ENCODE measurements at regions not wholly inside any gene's neighbourhood (a gene's known extent, or its start where the extent isn't known, plus 50 kb on each side); places are given as distances from the start of the nearest gene placed in this dataset.
A peak's percentile ranks its signal among the peaks of the same experiment; 100 is the strongest.

DNA sequence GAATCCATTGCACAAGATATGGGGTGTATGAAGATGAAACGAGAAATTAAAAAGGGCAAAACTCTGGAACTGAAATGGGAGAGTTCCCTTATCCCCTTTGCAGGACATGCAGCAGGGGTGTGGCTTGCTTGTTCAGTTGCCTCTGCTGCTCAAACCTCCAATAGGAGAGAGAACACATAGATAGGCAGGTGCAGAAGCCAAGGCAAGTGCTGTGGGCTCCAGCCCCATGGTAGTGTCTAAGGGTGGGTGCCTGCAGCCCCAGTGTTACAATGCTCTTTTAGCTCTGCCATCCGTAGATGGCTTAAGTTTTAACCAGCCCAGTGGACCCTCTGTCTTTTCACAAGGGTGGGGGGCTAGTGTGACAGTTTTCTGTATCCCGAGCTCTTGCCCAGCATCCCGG, 69.7 kb downstream of the CMAS start:
- TF ChIP-seq, protein P1, sequence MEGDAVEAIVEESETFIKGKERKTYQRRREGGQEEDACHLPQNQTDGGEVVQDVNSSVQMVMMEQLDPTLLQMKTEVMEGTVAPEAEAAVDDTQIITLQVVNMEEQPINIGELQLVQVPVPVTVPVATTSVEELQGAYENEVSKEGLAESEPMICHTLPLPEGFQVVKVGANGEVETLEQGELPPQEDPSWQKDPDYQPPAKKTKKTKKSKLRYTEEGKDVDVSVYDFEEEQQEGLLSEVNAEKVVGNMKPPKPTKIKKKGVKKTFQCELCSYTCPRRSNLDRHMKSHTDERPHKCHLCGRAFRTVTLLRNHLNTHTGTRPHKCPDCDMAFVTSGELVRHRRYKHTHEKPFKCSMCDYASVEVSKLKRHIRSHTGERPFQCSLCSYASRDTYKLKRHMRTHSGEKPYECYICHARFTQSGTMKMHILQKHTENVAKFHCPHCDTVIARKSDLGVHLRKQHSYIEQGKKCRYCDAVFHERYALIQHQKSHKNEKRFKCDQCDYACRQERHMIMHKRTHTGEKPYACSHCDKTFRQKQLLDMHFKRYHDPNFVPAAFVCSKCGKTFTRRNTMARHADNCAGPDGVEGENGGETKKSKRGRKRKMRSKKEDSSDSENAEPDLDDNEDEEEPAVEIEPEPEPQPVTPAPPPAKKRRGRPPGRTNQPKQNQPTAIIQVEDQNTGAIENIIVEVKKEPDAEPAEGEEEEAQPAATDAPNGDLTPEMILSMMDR (IDR thresholded peaks at IDR 0.05), result no peak
- Mint-ChIP-seq H3K9me3 (ENCODE audit: low read depth) (no peaks in the 10 kb centered on the region), H3K4me1 (ENCODE audit: low read depth) (no peaks in the 10 kb centered on the region), H3K36me3 (ENCODE audit: low read depth) (peaks cover 3% of the 10 kb centered on the region), H3K4me3 (ENCODE audit: unreplicated experiment) (no peak overlapping the region), H3K27ac (ENCODE audit: unreplicated experiment) (no peak overlapping the region), H3K27me3 (ENCODE audit: low read depth) (peaks cover 34% of the 10 kb centered on the region)
- no peak for DNase-seq (ENCODE audit: low spot score)

GRCh38 chr12:22116376-22116775, 70.4 kb downstream of the CMAS start:
- Mint-ChIP-seq H3K27ac (ENCODE audit: unreplicated experiment) (no peak overlapping the region), H3K27me3 (ENCODE audit: low read depth) (peaks cover 34% of the 10 kb centered on the region), H3K4me3 (ENCODE audit: unreplicated experiment) (no peak overlapping the region), H3K4me1 (ENCODE audit: low read depth) (no peaks in the 10 kb centered on the region), H3K36me3 (ENCODE audit: low read depth) (peaks cover 3% of the 10 kb centered on the region), H3K9me3 (ENCODE audit: low read depth) (no peaks in the 10 kb centered on the region)
- DNase-seq (ENCODE audit: low spot score), result no peak
- TF ChIP-seq, protein P1 (IDR thresholded peaks at IDR 0.05), result no peak

DNA sequence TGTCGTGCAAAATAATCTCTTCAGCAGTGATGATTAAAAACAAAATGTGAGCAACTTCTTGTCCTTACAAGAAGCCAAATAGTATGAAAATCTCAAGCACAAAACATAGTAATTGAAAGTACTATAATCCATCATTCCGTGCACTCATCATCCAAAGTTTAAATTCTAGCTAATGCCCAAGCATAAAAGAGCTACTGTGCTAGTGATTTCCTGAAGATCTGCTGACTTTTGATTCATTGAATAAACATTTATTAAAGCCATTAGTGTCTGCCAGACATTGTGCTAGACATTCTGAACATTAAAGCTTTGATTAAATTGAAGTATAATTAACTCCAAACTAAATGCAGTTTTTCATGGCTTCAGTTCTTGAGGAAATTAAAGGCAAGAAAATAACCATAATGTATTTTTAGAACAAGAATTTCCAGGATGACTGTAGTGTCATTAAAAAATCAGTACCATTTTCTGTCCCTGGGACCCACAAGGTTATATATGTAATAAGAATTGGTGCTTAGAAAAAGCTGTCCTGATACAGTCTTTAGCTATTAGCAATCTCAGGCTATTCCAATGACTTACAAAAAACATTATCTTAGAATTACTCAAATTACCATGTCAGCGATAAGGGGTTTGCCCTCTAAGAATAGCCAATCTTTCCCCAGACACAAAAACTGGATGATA, 71.7 kb downstream of the CMAS start:
- H3K4me1 Mint-ChIP-seq (ENCODE audit: low read depth), result no peaks in the 10 kb centered on the region
- no peak overlapping the region for H3K4me3 Mint-ChIP-seq (ENCODE audit: unreplicated experiment)
- peaks cover 38% of the 10 kb centered on the region for H3K27me3 Mint-ChIP-seq (ENCODE audit: low read depth)
- TF ChIP-seq, protein P1 (IDR thresholded peaks at IDR 0.05), result no peak
- H3K9me3 Mint-ChIP-seq (ENCODE audit: low read depth), result no peaks in the 10 kb centered on the region
- DNase-seq (ENCODE audit: low spot score), result no peak
- H3K27ac Mint-ChIP-seq (ENCODE audit: unreplicated experiment), result no peak overlapping the region
- H3K36me3 Mint-ChIP-seq (ENCODE audit: low read depth), result peaks cover 3% of the 10 kb centered on the region

- peaks cover 3% of the 10 kb centered on the region for H3K36me3 Mint-ChIP-seq (ENCODE audit: low read depth)
- no peaks in the 10 kb centered on the region for H3K9me3 Mint-ChIP-seq (ENCODE audit: low read depth)
- no peak overlapping the region for H3K27ac Mint-ChIP-seq (ENCODE audit: unreplicated experiment)
- TF ChIP-seq, protein P1 (IDR thresholded peaks at IDR 0.05), result no peak
- H3K27me3 Mint-ChIP-seq (ENCODE audit: low read depth), result peaks cover 36% of the 10 kb centered on the region
- DNase-seq (ENCODE audit: low spot score), result no peak
- H3K4me3 Mint-ChIP-seq (ENCODE audit: unreplicated experiment), result no peak overlapping the region
- H3K4me1 Mint-ChIP-seq (ENCODE audit: low read depth), result no peaks in the 10 kb centered on the region
Observed at GRCh38 chr12:22118238-22118790, 72.3 kb downstream of the CMAS start.

DNA sequence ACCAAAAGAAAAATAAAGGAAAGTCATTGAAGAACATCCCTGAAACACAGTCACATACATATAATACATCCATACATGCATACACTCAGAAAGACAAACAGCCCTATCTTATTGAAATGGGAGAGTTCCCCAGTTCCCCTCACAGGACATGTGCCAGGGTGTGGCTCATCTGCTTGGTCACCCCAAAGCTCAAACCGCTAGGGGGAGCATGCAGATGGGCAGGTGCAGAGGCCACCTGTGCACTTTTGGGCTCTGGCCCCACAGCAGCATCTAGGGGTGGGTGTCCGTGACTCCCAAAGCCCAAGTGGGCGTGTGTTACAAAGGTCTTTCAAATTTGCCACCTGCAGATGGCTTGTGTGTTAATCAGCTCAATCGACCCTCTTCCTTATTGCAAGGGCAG, 75.2 kb downstream of the CMAS start:
- TF ChIP-seq, protein P1 (IDR thresholded peaks at IDR 0.05), result peak; percentile 43
- no peak overlapping the region for H3K27ac Mint-ChIP-seq (ENCODE audit: unreplicated experiment)
- DNase-seq (ENCODE audit: low spot score), result no peak
- no peaks in the 10 kb centered on the region for H3K4me1 Mint-ChIP-seq (ENCODE audit: low read depth)
- peaks cover 3% of the 10 kb centered on the region for H3K36me3 Mint-ChIP-seq (ENCODE audit: low read depth)
- H3K9me3 Mint-ChIP-seq (ENCODE audit: low read depth), result no peaks in the 10 kb centered on the region
- no peak overlapping the region for H3K4me3 Mint-ChIP-seq (ENCODE audit: unreplicated experiment)
- H3K27me3 Mint-ChIP-seq (ENCODE audit: low read depth), result peaks cover 15% of the 10 kb centered on the region
